Coronary artery (tissue), 2 donors: ENCODE measurements at regions not wholly inside any gene's neighbourhood (a gene's known extent, or its start where the extent isn't known, plus 50 kb on each side); places are given as distances from the start of the nearest gene placed in this dataset.

Source experiments
- DNase-seq: peaks from one replicate; pipeline ENCODE4 v3.0.0-alpha.2; 2017; ENCODE audit warnings: low spot score
- H3K27ac ChIP-seq, 2 donors: fragments of 200-600 bp; sonication (generic); one replicate each; pipeline ENCODE4 v1.5.1; 2016 to 2019
- H3K4me3 ChIP-seq: fragments of 200-600 bp; sonication (generic); 2 replicates; pipeline ENCODE4 v1.5.1; 2016; ENCODE audit warnings: mild to moderate bottlenecking, moderate library complexity
- TF ChIP-seq, protein P1 (sequence below): fragments of 200-600 bp; sonication (generic); IDR thresholded peaks from one replicate; pipeline ENCODE4 v1.5.1; 2019; ENCODE audit warnings: antibody characterized with exemption

DNA sequence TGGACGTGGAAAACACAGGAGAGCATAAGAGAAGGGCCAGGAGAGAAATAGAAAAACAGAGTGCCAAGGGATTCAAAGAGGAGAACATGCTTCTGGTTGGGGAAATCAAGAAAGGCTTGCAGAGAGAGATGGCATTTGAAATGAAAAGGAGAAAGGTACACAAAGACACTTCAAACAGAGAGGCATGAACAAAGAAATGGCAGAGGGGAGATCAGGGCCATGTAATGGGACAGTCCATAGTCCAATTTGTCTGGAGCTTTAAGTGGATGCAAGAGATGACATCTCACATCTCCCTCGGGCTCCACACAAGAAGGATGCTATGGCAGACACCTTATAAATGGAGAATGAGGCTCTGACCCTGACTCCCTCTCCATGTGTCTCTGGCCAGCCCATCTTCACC lies 331.1 kb downstream of the MLLT3 start:
- no peak overlapping the region for H3K27ac ChIP-seq
- no peak for DNase-seq
- TF ChIP-seq, protein P1, sequence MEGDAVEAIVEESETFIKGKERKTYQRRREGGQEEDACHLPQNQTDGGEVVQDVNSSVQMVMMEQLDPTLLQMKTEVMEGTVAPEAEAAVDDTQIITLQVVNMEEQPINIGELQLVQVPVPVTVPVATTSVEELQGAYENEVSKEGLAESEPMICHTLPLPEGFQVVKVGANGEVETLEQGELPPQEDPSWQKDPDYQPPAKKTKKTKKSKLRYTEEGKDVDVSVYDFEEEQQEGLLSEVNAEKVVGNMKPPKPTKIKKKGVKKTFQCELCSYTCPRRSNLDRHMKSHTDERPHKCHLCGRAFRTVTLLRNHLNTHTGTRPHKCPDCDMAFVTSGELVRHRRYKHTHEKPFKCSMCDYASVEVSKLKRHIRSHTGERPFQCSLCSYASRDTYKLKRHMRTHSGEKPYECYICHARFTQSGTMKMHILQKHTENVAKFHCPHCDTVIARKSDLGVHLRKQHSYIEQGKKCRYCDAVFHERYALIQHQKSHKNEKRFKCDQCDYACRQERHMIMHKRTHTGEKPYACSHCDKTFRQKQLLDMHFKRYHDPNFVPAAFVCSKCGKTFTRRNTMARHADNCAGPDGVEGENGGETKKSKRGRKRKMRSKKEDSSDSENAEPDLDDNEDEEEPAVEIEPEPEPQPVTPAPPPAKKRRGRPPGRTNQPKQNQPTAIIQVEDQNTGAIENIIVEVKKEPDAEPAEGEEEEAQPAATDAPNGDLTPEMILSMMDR, result no peak
- H3K4me3 ChIP-seq, result no peak overlapping the region

DNA sequence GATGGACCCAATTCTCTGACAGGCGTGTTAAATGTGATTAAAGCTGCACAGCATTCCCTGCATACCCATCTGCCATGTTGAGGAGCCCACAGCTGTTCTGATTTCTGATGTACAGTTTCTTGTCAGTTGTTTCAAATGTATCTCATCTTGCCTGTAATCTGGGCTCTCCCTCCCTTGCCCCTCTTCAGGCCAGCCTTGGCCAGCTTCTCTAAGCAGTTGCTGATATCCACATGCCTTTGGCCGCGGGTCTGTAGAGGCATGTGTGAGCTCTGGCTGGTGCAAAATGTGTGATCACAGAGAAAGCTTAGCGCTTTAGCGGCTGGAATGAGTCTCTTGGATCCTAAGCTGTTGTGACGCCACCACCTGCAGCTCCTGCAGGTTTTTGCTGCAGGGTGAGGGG lies 332.0 kb downstream of the MLLT3 start:
- H3K4me3 ChIP-seq, result no peak overlapping the region
- TF ChIP-seq, protein P1, result no peak
- DNase-seq, result no peak
- H3K27ac ChIP-seq, result no peak overlapping the region

DNA sequence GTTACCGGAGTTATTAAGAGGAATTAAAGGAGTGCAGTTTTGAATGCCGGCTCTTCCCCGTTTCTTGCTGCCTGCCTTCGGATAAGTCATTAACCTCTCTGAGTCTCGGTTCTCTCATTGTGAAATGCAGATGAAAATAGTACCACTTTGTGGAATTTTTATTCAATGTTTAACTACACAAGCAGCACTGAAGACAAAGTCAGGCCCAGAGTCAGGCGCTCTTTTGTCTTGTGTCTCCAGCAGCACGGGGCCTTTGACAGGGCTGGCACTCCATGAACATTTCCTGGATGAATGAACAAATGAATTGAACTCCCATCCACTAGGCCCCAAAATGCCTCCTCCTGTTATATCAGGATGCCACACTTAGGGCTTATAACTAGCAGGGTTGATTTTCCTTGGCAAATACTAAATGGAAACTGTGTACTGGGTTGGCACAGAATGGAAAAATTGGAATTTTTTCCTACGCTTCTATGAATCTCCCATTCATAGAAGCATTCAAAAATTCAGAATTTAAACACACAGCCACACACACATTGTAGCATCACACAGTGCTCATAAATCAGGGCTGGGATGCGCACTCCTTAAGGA lies 332.8 kb downstream of the MLLT3 start:
- TF ChIP-seq, protein P1, result no peak
- DNase-seq, result no peak
- Histone ChIP-seq H3K4me3 (no peak overlapping the region), H3K27ac (no peak overlapping the region)

DNA sequence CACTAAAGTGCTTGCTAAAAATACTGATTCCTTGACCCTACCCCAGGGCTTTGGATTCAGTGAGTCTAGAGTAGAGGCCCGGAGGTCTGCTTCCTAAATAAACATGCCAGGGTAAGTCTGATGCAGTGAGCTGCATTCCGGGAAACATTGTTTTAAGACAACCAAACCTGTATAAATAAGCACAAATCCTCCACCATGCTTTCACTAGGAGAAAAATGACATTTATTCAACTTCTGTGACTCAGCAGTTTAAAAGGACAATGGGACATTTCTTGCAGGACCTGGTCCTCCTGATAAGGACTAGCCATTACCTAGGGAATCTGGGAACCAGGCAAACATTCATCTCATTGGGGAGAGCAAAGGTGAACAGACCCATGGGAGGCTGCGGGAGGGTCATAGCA lies 335.3 kb downstream of the MLLT3 start:
- H3K27ac ChIP-seq, result no peak overlapping the region
- DNase-seq, result no peak
- H3K4me3 ChIP-seq, result no peak overlapping the region
- TF ChIP-seq, protein P1, result no peak

DNA sequence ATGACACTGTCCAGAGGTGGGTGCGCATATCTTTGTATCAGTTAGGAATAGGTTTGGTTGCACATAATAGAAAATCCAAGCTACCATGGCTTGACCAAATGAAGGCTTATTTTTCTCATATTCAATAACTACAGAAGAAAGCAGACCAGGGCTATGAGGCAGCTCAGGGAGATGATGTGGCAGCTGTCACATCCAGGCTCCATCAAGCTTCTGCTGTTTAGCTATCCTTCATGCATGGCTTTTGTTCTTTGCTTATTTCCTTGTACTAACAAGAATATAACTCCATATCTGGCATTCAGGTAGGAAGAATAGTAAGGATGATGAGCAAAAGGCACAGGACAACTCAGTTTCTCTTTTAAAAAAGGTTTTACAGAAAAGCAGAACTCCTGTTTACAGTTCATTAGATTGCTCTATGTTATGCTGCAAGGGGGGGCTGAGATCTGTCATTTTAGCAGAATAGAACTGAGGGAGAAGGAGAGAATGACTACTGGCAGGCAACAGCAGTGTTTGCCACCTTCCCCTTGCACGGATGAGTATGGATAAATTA lies 336.1 kb downstream of the MLLT3 start:
- no peak overlapping the region for H3K27ac ChIP-seq
- no peak for DNase-seq
- TF ChIP-seq, protein P1, result no peak
- H3K4me3 ChIP-seq, result no peak overlapping the region

DNA sequence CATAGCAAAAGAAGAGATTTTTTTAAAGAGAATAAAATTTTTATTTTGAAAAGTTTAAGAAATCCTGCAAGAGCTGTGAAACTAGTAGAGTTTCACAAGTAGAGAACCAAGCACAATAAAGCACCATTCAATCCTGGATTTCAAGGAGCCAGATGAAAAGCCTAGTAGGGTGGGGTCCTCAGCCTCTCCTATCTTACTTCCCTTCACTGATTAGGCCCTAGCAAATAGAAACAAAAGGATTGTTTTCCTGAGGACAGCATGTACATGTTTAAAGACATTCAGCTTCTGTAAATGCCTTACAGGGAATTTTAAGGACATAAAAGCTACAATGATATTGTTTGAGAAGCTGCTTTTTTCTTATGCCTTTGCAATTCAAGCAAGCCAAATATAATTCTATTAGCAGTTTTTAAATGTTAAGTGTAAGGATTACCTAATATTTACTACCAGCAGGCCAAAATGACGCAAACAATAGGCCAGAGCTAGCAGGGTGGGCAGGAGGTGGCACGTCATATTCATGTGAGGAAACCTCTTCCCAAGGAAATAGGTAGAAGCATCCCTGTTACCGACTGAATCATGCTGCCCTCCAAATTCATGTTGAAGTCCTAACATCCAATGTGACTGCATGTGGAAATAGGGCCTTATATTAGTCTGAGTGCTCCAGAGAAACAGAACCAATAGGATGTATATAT lies 337.6 kb downstream of the MLLT3 start:
- no peak overlapping the region for H3K4me3 ChIP-seq
- TF ChIP-seq, protein P1, result no peak
- no peak for DNase-seq
- no peak overlapping the region for H3K27ac ChIP-seq

DNA sequence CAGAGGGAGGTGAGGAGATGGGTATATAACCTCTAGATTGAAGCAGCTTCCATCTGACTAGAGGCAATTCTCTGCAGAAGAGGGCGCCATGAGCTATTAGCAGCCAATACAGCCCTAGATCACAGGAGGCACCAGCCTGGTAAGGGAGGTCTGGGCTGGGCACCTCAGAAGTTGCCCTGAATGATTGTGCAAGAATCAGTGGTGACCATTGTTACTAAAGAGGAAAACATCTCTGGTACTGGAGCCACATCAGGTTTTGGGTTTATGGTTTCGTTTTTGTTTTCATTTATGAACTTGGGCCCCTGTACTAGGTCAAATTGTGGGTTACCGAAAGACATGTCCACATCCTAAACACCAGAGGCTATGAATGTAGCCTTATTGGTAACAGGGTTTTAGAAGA lies 342.0 kb downstream of the MLLT3 start:
- Histone ChIP-seq H3K4me3 (no peak overlapping the region), H3K27ac (no peak overlapping the region)
- DNase-seq, result no peak
- TF ChIP-seq, protein P1, result no peak
